Spleen (tissue), 11 donors: ENCODE measurements at regions not wholly inside any gene's neighbourhood (a gene's known extent, or its start where the extent isn't known, plus 50 kb on each side); places are given as distances from the start of the nearest gene placed in this dataset.

ENCODE experiments used
- DNase-seq: peaks from one replicate; pipeline ENCODE4 v3.0.0-alpha.2; 2020
- H3K27ac ChIP-seq, 8 donors: fragments of 200-600 bp; sonication (generic) in 7 of 8; 1 replicate in 4 of 8; 2 replicates in 4 of 8; pipeline versions ENCODE4 v1.5.0 to v1.8.0; 2016 to 2021; ENCODE audit warnings: inconsistent platforms in 4 of 8, mild to moderate bottlenecking in 4 of 8, moderate library complexity in 1 of 8
- H3K27me3 ChIP-seq, 7 donors: fragments of 200-600 bp; sonication (generic) in 6 of 7; replicated peaks in 1 of 7; 1 replicate in 4 of 7; 2 replicates in 3 of 7; pipeline versions ENCODE4 v1.5.0 to v1.8.0; 2016 to 2021; ENCODE audit warnings: inconsistent platforms in 3 of 7, mild to moderate bottlenecking in 1 of 7
- H3K36me3 ChIP-seq, 6 donors: fragments of 200-600 bp; sonication (generic) in 5 of 6; 1 replicate in 4 of 6; 2 replicates in 2 of 6; pipeline versions ENCODE4 v1.5.0 to v1.8.0; 2016 to 2021; ENCODE audit warnings: inconsistent platforms in 2 of 6
- H3K4me1 ChIP-seq, 6 donors: fragments of 200-600 bp; sonication (generic) in 5 of 6; 1 replicate in 3 of 6; 2 replicates in 3 of 6; pipeline versions ENCODE4 v1.5.0 to v1.8.0; 2016 to 2021; ENCODE audit warnings: inconsistent platforms in 3 of 6
- H3K4me3 ChIP-seq, 8 donors: fragments of 200-600 bp; sonication (generic) in 7 of 8; 1 replicate in 4 of 8; 2 replicates in 4 of 8; pipeline versions ENCODE4 v1.5.0 to v1.8.0; 2016 to 2021; ENCODE audit warnings: inconsistent platforms in 4 of 8, mild to moderate bottlenecking in 4 of 8, moderate library complexity in 2 of 8
- H3K9me3 ChIP-seq, 8 donors: fragments of 200-600 bp; sonication (generic) in 7 of 8; 1 replicate in 4 of 8; 2 replicates in 4 of 8; pipeline versions ENCODE4 v1.5.0 to v1.8.0; 2016 to 2021; ENCODE audit warnings: inconsistent platforms in 4 of 8
- CTCF ChIP-seq, 11 experiments: fragments of 200-600 bp in 7 of 11; fragments of 450-650 bp in 4 of 11; sonication (generic) in 4 of 11; IDR thresholded peaks in 8 of 11; conservative IDR thresholded peaks in 3 of 11; 1 replicate in 7 of 11; 2 replicates in 4 of 11; pipeline versions ENCODE4 v1.4.0 to v1.8.0; 2016 to 2021; ENCODE audit warnings: antibody characterized with exemption in 11 of 11, inconsistent platforms in 4 of 11, mild to moderate bottlenecking in 1 of 11
- POLR2A ChIP-seq, 3 donors: fragments of 450-650 bp; IDR thresholded peaks; one replicate each; pipeline ENCODE4 v1.5.1; 2017; ENCODE audit warnings: antibody characterized with exemption in 3 of 3, mild to moderate bottlenecking in 1 of 3
- POLR2AphosphoS5 ChIP-seq, 3 donors: sonication (generic); formaldehyde crosslinking; IDR thresholded peaks; one replicate each; pipeline ENCODE4 v1.5.1; 2017; ENCODE audit warnings: antibody characterized with exemption in 3 of 3
- WGBS, 5 donors: extraction: QIAGEN DNeasy Blood & Tissue Kit in 3 of 5; methylation state at CpG; one replicate each; pipeline versions ENCODE4 v1.1.5 to v1.1.7; 2013 to 2018; 5-methylcytosine and 5-hydroxymethylcytosine counted together
- intact Hi-C: fragments of 100-400 bp; cut with DNase I; formaldehyde crosslinking; loops from one replicate; pipeline ENCODE4 v1.15.0; 2023; ENCODE audit warnings: low total_unique reads
- donor health status: healthy with polysubstance abuse.
- donor health status: DM: no; HTN: no; CAD: no; lungs with moderate emphysema.
- donor health status: DM: no; HTN: no; CAD: no.
- donor health status: Bipolar disorder and iron deficiency.
- donor health status: healthy.
- donor health status: DM: no; HTN: no; CAD: no.
- donor health status: DM: yes; HTN: yes; CAD: no.

GRCh38 chr3:102699104-102699818 lies 264.4 kb downstream of the ZPLD1 start:
- Histone ChIP-seq H3K36me3 (no peaks in the 10 kb centered on the region), H3K27me3 (peaks cover 0 to 14% (median 0%) of the 10 kb centered on the region in 7 donors), H3K9me3 (no peaks in the 10 kb centered on the region), H3K27ac (no peak overlapping the region), H3K4me3 (no peak overlapping the region), H3K4me1 (no peaks in the 10 kb centered on the region)
- TF ChIP-seq CTCF (IDR thresholded peaks at IDR 0.05 in 8 of 11, conservative IDR thresholded peaks at IDR 0.05 in 3 of 11) (no peak), POLR2A (IDR thresholded peaks at IDR 0.05) (no peak), POLR2AphosphoS5 (IDR thresholded peaks at IDR 0.05) (no peak)
- WGBS, 5 donors = 75 to 80% (median 79%) methylated on average over 5 of the region's 5 CpGs
- DNase-seq = no peak
- intact Hi-C loops = no loop called here

GRCh38 chr3:102699819-102700140 lies 265.0 kb downstream of the ZPLD1 start:
- Histone ChIP-seq H3K4me1 (no peaks in the 10 kb centered on the region), H3K27me3 (peaks cover 0 to 14% (median 0%) of the 10 kb centered on the region in 7 donors), H3K36me3 (no peaks in the 10 kb centered on the region), H3K9me3 (no peaks in the 10 kb centered on the region), H3K4me3 (no peak overlapping the region), H3K27ac (no peak overlapping the region)
- DNase-seq = no peak
- WGBS, 5 donors = 74 to 94% (median 85%) methylated on average over 1 of the region's 1 CpG
- intact Hi-C loops = no loop called here
- TF ChIP-seq POLR2AphosphoS5 (IDR thresholded peaks at IDR 0.05) (no peak), POLR2A (IDR thresholded peaks at IDR 0.05) (no peak), CTCF (IDR thresholded peaks at IDR 0.05 in 8 of 11, conservative IDR thresholded peaks at IDR 0.05 in 3 of 11) (no peak)

- TF ChIP-seq CTCF (IDR thresholded peaks at IDR 0.05 in 8 of 11, conservative IDR thresholded peaks at IDR 0.05 in 3 of 11) (no peak), POLR2AphosphoS5 (IDR thresholded peaks at IDR 0.05) (no peak), POLR2A (IDR thresholded peaks at IDR 0.05) (no peak)
- Histone ChIP-seq H3K27me3 (peaks cover 0 to 3% (median 0%) of the 10 kb centered on the region in 7 donors), H3K9me3 (no peaks in the 10 kb centered on the region), H3K4me3 (no peak overlapping the region), H3K36me3 (no peaks in the 10 kb centered on the region), H3K4me1 (no peaks in the 10 kb centered on the region), H3K27ac (no peak overlapping the region)
- DNase-seq = no peak
- intact Hi-C loops = no loop called here
- WGBS, 5 donors = 63 to 76% (median 70%) methylated on average over 5 of the region's 5 CpGs
Observed at GRCh38 chr3:102712896-102713295, 278.1 kb downstream of the ZPLD1 start.

- intact Hi-C loops = no loop called here
- no peaks in the 10 kb centered on the region for H3K4me1 ChIP-seq
- 71 to 88% (median 74%) methylated on average over 3 of the region's 3 CpGs for WGBS, 5 donors
- H3K4me3 ChIP-seq = no peak overlapping the region
- DNase-seq = no peak
- H3K27ac ChIP-seq = no peak overlapping the region
- no peak for TF ChIP-seq CTCF (IDR thresholded peaks at IDR 0.05 in 8 of 11, conservative IDR thresholded peaks at IDR 0.05 in 3 of 11)
- no peaks in the 10 kb centered on the region for H3K9me3 ChIP-seq
- H3K27me3 ChIP-seq = no peaks in the 10 kb centered on the region
- no peaks in the 10 kb centered on the region for H3K36me3 ChIP-seq
Observed at GRCh38 chr3:102714567-102714966, 279.8 kb downstream of the ZPLD1 start.
